ENCODE measurements at regions not wholly inside any gene's neighbourhood (a gene's known extent, or its start where the extent isn't known, plus 50 kb on each side); places are given as distances from the start of the nearest gene placed in this dataset.

DNA sequence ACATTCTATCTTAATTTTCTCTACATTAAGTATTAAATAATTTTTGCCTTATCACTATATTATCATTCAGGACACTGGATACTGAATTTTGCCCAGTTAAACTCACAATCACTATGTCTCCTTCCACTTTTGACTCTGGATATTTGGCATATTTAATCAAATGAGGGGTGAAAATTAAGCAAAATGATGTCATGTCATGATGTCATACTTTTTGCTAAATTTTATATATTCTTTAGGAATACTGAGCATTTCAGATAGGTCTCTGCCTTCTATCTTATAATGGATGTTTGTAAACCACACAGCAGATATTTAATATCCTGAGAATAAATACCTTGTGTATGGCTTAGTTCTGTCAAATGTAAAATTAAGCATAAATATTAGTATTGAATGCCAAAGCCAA, 79.5 kb upstream of the HIVEP3 start:
- no peak for ATAC-seq

DNA sequence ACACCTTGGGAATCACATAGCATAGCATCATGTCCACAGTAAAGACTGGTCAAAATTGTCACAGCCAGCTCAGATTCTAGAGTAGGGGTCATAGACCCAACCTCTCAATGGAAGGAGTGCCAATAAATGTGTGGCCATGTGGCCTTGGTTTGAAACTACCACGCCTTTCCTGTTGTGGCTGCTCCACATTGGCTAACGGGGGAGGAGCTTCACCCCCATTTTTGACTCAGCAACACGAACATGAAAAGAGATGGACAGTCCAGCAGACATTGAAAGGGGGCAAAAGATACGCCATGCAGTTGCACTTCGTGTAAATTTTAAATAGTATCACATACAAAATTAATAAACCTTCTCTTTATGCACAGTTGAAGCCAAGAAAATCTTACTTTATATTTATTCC, 78.4 kb upstream of the HIVEP3 start:
- Histone ChIP-seq H3K4me3 (no peak overlapping the region), H3K9me3 (peaks cover 0 to 5% (median 0%) of the 10 kb centered on the region in 11 donors), H3K27me3 (no peaks in the 10 kb centered on the region), H3K36me3 (no peaks in the 10 kb centered on the region), H3K4me1 (no peaks in the 10 kb centered on the region), H3K27ac (no peak overlapping the region)
- DNase-seq (no peak), ATAC-seq (no peak)
- 89 to 93% methylated on average over 5 of the region's 5 CpGs for WGBS, 2 donors
- intact Hi-C loops (cut with DNase I): no loop called here
- TF ChIP-seq, protein P1, sequence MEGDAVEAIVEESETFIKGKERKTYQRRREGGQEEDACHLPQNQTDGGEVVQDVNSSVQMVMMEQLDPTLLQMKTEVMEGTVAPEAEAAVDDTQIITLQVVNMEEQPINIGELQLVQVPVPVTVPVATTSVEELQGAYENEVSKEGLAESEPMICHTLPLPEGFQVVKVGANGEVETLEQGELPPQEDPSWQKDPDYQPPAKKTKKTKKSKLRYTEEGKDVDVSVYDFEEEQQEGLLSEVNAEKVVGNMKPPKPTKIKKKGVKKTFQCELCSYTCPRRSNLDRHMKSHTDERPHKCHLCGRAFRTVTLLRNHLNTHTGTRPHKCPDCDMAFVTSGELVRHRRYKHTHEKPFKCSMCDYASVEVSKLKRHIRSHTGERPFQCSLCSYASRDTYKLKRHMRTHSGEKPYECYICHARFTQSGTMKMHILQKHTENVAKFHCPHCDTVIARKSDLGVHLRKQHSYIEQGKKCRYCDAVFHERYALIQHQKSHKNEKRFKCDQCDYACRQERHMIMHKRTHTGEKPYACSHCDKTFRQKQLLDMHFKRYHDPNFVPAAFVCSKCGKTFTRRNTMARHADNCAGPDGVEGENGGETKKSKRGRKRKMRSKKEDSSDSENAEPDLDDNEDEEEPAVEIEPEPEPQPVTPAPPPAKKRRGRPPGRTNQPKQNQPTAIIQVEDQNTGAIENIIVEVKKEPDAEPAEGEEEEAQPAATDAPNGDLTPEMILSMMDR (IDR thresholded peaks at IDR 0.05): no peak

More for the DNA sequence above, 79.5 kb upstream of the HIVEP3 start:
- no peak overlapping the region for H3K4me3 ChIP-seq
- no peaks in the 10 kb centered on the region for H3K36me3 ChIP-seq
- TF ChIP-seq, protein P1 (IDR thresholded peaks at IDR 0.05): no peak
- H3K9me3 ChIP-seq: peaks cover 0 to 5% (median 0%) of the 10 kb centered on the region in 11 donors
- intact Hi-C loops (cut with DNase I): no loop called here
- peaks cover 0 to 1% (median 0%) of the 10 kb centered on the region in 9 donors for H3K4me1 ChIP-seq
- no peak overlapping the region for H3K27ac ChIP-seq
- H3K27me3 ChIP-seq: no peaks in the 10 kb centered on the region
- no peak for DNase-seq

DNA sequence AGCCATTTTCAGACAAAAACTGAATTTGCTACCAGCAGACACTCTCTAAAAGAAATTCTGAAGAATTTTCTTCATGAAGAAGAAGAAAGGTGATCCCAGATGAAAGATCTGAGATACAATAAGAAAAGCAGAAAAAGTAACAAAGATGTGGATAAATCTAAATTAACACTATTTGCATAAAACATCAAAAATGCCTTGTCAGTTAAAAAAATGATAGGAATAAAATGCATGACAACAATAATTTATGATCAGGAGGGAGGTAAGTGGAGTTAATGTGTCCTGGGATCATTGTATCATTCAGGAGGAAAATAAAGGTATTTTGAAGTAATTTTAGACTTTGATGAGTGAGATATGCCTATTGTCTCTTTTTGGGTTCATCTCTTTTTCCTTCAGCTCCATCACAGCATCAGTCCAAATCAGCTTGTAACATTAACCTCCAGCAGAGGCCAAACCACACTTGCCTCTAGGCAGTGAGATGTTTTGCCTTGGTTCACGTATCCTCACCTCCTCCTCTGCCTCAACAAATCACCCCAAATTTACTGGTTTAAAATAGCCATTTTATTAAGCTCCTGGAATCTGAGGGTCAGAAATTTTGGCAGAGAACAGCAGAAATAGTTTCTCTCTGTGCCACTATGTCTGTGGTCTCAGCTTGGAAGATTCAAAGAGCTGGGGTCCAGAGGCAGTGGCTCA, 76.9 kb upstream of the HIVEP3 start:
- 83 to 88% methylated on average over 1 of the region's 1 CpG for WGBS, 2 donors
- H3K27me3 ChIP-seq: no peaks in the 10 kb centered on the region
- no peaks in the 10 kb centered on the region for H3K36me3 ChIP-seq
- peaks cover 0 to 5% (median 0%) of the 10 kb centered on the region in 11 donors for H3K9me3 ChIP-seq
- H3K27ac ChIP-seq: no peak overlapping the region
- TF ChIP-seq, protein P1 (IDR thresholded peaks at IDR 0.05): no peak
- ATAC-seq (no peak), DNase-seq (no peak)
- intact Hi-C loops (cut with DNase I): no loop called here
- H3K4me1 ChIP-seq: no peaks in the 10 kb centered on the region
- no peak overlapping the region for H3K4me3 ChIP-seq

DNA sequence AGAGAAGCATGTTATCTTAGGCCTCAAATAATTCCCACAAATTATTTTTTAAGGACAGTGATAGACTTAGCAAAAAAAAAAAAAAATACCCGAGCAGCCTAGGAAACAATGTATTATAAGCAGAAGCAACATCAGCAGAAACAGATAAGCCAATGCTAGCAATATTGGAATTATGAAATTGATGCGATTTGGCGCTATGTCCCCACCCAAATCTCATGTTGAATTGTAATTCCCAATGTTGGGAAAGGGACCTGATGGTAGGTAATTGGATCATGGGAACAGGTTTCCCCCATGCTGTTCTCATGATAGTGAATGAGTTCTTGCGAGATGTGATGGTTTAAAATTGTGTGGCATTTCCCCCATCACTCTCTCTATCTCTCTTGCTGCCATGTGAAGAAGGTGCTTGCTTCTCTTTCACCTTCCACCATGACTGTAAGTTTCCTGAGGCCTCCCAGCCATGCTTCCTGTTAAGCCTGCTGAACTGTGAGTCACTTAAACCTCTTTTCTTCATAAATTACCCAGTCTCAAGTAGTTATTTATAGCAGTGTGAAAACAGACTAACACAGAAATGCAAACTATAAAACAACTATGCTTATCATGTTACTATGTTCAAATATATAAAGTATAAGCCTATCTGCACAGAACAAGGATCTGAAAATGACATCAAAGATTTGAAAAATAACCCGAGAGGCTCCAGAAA, 75.6 kb upstream of the HIVEP3 start:
- Histone ChIP-seq H3K4me3 (no peak overlapping the region), H3K27ac (no peak overlapping the region), H3K9me3 (peaks cover 0 to 6% (median 0%) of the 10 kb centered on the region in 11 donors), H3K36me3 (no peaks in the 10 kb centered on the region), H3K27me3 (no peaks in the 10 kb centered on the region), H3K4me1 (no peaks in the 10 kb centered on the region)
- intact Hi-C loops (cut with DNase I): no loop called here
- DNase-seq: no peak
- 92 to 96% methylated on average over 5 of the region's 5 CpGs for WGBS, 2 donors
- TF ChIP-seq, protein P1 (IDR thresholded peaks at IDR 0.05): no peak
- no peak for ATAC-seq

Data from heart right ventricle (tissue), 16 donors.